IMR-90 (cell line): ENCODE measurements at regions not wholly inside any gene's neighbourhood (a gene's known extent, or its start where the extent isn't known, plus 50 kb on each side); places are given as distances from the start of the nearest gene placed in this dataset.

Experiments used
- ATAC-seq: fragments of 200-7000 bp; cut with Tn5 transposase; 2 replicates; pipeline ENCODE4 v1.9.1; 2020; ENCODE audit warnings: low read depth, mild to moderate bottlenecking, moderate library complexity
- BruUV-seq: library from RNA; stranded (reverse); fragments of 400-500 nt; replicated peaks from 2 replicates; lab custom pipeline; 2021; lab: Mats Ljungman, UMichigan
- CTCF ChIA-PET: fragments of 300-600 bp; formaldehyde crosslinking; extraction: SDS; loops from one replicate; lab custom pipeline; 2021; ENCODE audit warnings: antibody characterized with exemption; lab: Yijun Ruan, JAX
- POLR2A ChIA-PET: fragments of 300-600 bp; sonication (Branson Sonifier 250); formaldehyde crosslinking; loops from one replicate; lab custom pipeline; 2022; ENCODE audit warnings: antibody characterized with exemption; ENCODE audit not compliant: unreplicated experiment; lab: Charles Lee
- DNase-seq: peaks from one replicate; pipeline ENCODE4 v3.0.0; 2013
- H2AFZ ChIP-seq: replicated peaks from 2 replicates; pipeline ENCODE3; 2013; ENCODE audit warnings: low read length, mild to moderate bottlenecking; ENCODE audit not compliant: poor library complexity
- H2AK5ac ChIP-seq: 2 replicates; pipeline ENCODE4 v1.6.1; 2013; ENCODE audit warnings: low read depth, low read length, inconsistent platforms
- H2AK9ac ChIP-seq: replicated peaks from 2 replicates; pipeline ENCODE3; 2013; ENCODE audit warnings: mild to moderate bottlenecking, low read depth, low read length, moderate library complexity; ENCODE audit not compliant: poor library complexity
- H2BK120ac ChIP-seq: 2 replicates; pipeline ENCODE4 v1.6.1; 2013; ENCODE audit warnings: low read depth, low read length, inconsistent platforms
- H2BK15ac ChIP-seq: 3 replicates; pipeline ENCODE4 v1.6.1; 2013; ENCODE audit warnings: low read depth, low read length, inconsistent platforms
- H2BK20ac ChIP-seq: 2 replicates; pipeline ENCODE4 v1.6.1; 2013; ENCODE audit warnings: low read depth, mild to moderate bottlenecking, inconsistent platforms, low read length, moderate library complexity
- H2BK5ac ChIP-seq: 2 replicates; pipeline ENCODE4 v1.6.1; 2013; ENCODE audit warnings: mild to moderate bottlenecking, low read depth, low read length, inconsistent platforms; ENCODE audit not compliant: poor library complexity, severe bottlenecking
- H3K14ac ChIP-seq: replicated peaks from 2 replicates; pipeline ENCODE4 v1.6.1; 2013; ENCODE audit warnings: low read depth, low read length, inconsistent platforms
- H3K18ac ChIP-seq: 2 replicates; pipeline ENCODE4 v1.6.1; 2013; ENCODE audit warnings: low read depth, low read length, control low read depth
- H3K23ac ChIP-seq: 2 replicates; pipeline ENCODE4 v1.6.1; 2013; ENCODE audit warnings: low read depth, low read length, inconsistent platforms
- H3K27ac ChIP-seq: 2 replicates; pipeline ENCODE4 v1.5.1; 2013; ENCODE audit warnings: mild to moderate bottlenecking, control low read depth, low read length; ENCODE audit not compliant: insufficient read depth
- H3K27me3 ChIP-seq: 2 replicates; pipeline ENCODE4 v1.6.1; 2013; ENCODE audit warnings: low read length; ENCODE audit not compliant: control insufficient read depth, insufficient read depth
- H3K36me3 ChIP-seq: 2 replicates; pipeline ENCODE4 v1.6.1; 2013; ENCODE audit warnings: low read length, mixed read lengths; ENCODE audit not compliant: control insufficient read depth, insufficient read depth
- H3K4ac ChIP-seq: 2 replicates; pipeline ENCODE4 v1.6.1; 2013; ENCODE audit warnings: low read depth, low read length, inconsistent platforms
- H3K4me1 ChIP-seq: 2 replicates; pipeline ENCODE4 v1.6.1; 2013; ENCODE audit warnings: low read length, mixed read lengths; ENCODE audit not compliant: control insufficient read depth, insufficient read depth
- H3K4me2 ChIP-seq: 2 replicates; pipeline ENCODE4 v1.6.1; 2013; ENCODE audit warnings: low read depth, mild to moderate bottlenecking, control low read depth, low read length, moderate library complexity
- H3K4me3 ChIP-seq: 2 replicates; pipeline ENCODE4 v1.5.1; 2013; ENCODE audit warnings: low read depth, mild to moderate bottlenecking, control low read depth, low read length, moderate library complexity; ENCODE audit not compliant: insufficient read depth
- H3K56ac ChIP-seq: 2 replicates; pipeline ENCODE4 v1.6.1; 2013; ENCODE audit warnings: low read length, inconsistent platforms; ENCODE audit not compliant: insufficient read depth; ENCODE audit errors: extremely low read depth
- H3K79me1 ChIP-seq, 2 experiments: 2 replicates each; pipeline ENCODE4 v1.6.1; 2013; ENCODE audit warnings: low read length in 2 of 2, inconsistent platforms in 1 of 2, low read depth in 1 of 2
- H3K9ac ChIP-seq: 2 replicates; pipeline ENCODE4 v1.6.1; 2013; ENCODE audit warnings: low read depth, low read length, control low read depth
- H3K9me1 ChIP-seq: 2 replicates; pipeline ENCODE4 v1.6.1; 2013; ENCODE audit warnings: low read length, inconsistent platforms; ENCODE audit not compliant: insufficient read depth
- H3K9me3 ChIP-seq: 2 replicates; pipeline ENCODE4 v1.6.1; 2013; ENCODE audit warnings: low read length; ENCODE audit not compliant: control insufficient read depth, insufficient read depth
- H4K20me1 ChIP-seq: 2 replicates; pipeline ENCODE4 v1.6.1; 2013; ENCODE audit warnings: low read length, inconsistent platforms; ENCODE audit not compliant: insufficient read depth
- H4K5ac ChIP-seq: 2 replicates; pipeline ENCODE4 v1.6.1; 2013; ENCODE audit warnings: mild to moderate bottlenecking, low read depth, low read length, control low read depth
- H4K8ac ChIP-seq, 2 experiments: 2 replicates each; pipeline ENCODE4 v1.6.1; 2013; ENCODE audit warnings: low read depth in 2 of 2, low read length in 2 of 2, control low read depth in 1 of 2, inconsistent platforms in 1 of 2
- H4K91ac ChIP-seq: 2 replicates; pipeline ENCODE4 v1.6.1; 2013; ENCODE audit warnings: low read depth, low read length, inconsistent platforms; ENCODE audit not compliant: insufficient read depth
- ELK1 ChIP-seq: fragments of 150-350 bp; IDR thresholded peaks from 2 replicates; pipeline ENCODE4 v1.6.1; 2016; ENCODE audit warnings: low read depth, mild to moderate bottlenecking, low read length, moderate library complexity, borderline replicate concordance
- FOS ChIP-seq: fragments of 150-350 bp; IDR thresholded peaks from 2 replicates; pipeline ENCODE4 v1.6.1; 2016; ENCODE audit warnings: low read depth, low read length
- NFE2L2 ChIP-seq: fragments of 150-350 bp; IDR thresholded peaks from 2 replicates; pipeline ENCODE4 v1.6.1; 2016; ENCODE audit warnings: low read depth, mild to moderate bottlenecking, low read length
- WGBS, 2 experiments: methylation state at CpG; one replicate each; pipeline versions ENCODE4 v1.1.5 to v1.1.7; 2013; ENCODE audit warnings: missing lambda C conversion rate in 2 of 2; ENCODE audit not compliant: insufficient read length in 1 of 2; ENCODE audit errors: extremely low coverage in 2 of 2; 5-methylcytosine and 5-hydroxymethylcytosine counted together
- dilution Hi-C: fragments of 300-500 bp; cut with HindIII; formaldehyde crosslinking; loops from one replicate; pipeline ENCODE4 v1.14.3; 2018; ENCODE audit warnings: low sequenced_read_pairs; ENCODE audit not compliant: unreplicated experiment
- in situ Hi-C: fragments of 300-500 bp; cut with MboI; formaldehyde crosslinking; loops from 3 replicates; pipeline ENCODE4 v1.14.3; 2019; ENCODE audit warnings: low sequenced_read_pairs, inconsistent platforms, mixed read lengths
- intact Hi-C: fragments of 100-400 bp; cut with micrococcal nuclease; formaldehyde crosslinking; loops from 2 replicates; pipeline ENCODE4 v1.10.0; 2022

- H3K14ac ChIP-seq = no peak overlapping the region
- H4K20me1 ChIP-seq = no peaks in the 10 kb centered on the region
- no TSS peak for BruUV-seq
- intact Hi-C loops = no loop called here
- no peak overlapping the region for H3K27ac ChIP-seq
- H3K4me2 ChIP-seq = no peak overlapping the region
- H2BK20ac ChIP-seq = no peak overlapping the region
- ChIA-PET POLR2A (no interaction called here), CTCF (no interaction called here)
- no peak overlapping the region for H2BK120ac ChIP-seq
- no peak overlapping the region for H2AFZ ChIP-seq
- no peak overlapping the region for H3K23ac ChIP-seq
- H3K18ac ChIP-seq = no peak overlapping the region
- WGBS, 2 experiments = 85% methylated on average over 8 of the region's 10 CpGs; no CpG with 5 or more reads in 1 of the 2 experiments
- no peak overlapping the region for H2AK9ac ChIP-seq
- in situ Hi-C loops = no loop called here
- no peaks in the 10 kb centered on the region for H3K79me1 ChIP-seq
- H4K91ac ChIP-seq = no peak overlapping the region
- no peak for TF ChIP-seq FOS
- no peak for TF ChIP-seq NFE2L2
- no peak for TF ChIP-seq ELK1
- ATAC-seq (peak; percentile 45; the same call in 1 of the 2 replicates), DNase-seq (no peak)
- no peak overlapping the region for H4K5ac ChIP-seq
- no peak overlapping the region for H2AK5ac ChIP-seq
- dilution Hi-C loops = no loop called here
- no peaks in the 10 kb centered on the region; the same call in 1 of the 2 replicates for H3K27me3 ChIP-seq
- H2BK15ac ChIP-seq = no peak overlapping the region
- no peaks in the 10 kb centered on the region for H3K9me3 ChIP-seq
- H3K4ac ChIP-seq = no peak overlapping the region
- H3K9ac ChIP-seq = no peak overlapping the region
- H3K36me3 ChIP-seq = peaks cover 24% of the 10 kb centered on the region; the same call in 1 of the 2 replicates
- H2BK5ac ChIP-seq = no peak overlapping the region
- H3K4me3 ChIP-seq = no peak overlapping the region
- H3K4me1 ChIP-seq = 0 out of 2 replicates have a peak, but pooled peaks cover 1% of the 10 kb centered on the region
- no peaks in the 10 kb centered on the region for H3K9me1 ChIP-seq
- H3K56ac ChIP-seq = no peak overlapping the region
- no peak overlapping the region for H4K8ac ChIP-seq
Measured at GRCh38 chr17:64785011-64785421, 122.9 kb upstream of the SMURF2 start.
